AG04449 (cell line): ENCODE measurements at regions not wholly inside any gene's neighbourhood (a gene's known extent, or its start where the extent isn't known, plus 50 kb on each side); places are given as distances from the start of the nearest gene placed in this dataset.

Experiments used
- CTCF ChIA-PET: fragments of 350-600 bp; formaldehyde crosslinking; extraction: SDS; loops from one replicate; lab custom pipeline; 2021; ENCODE audit warnings: antibody characterized with exemption; lab: Yijun Ruan, JAX
- POLR2A ChIA-PET: fragments of 400-600, 350-600 bp; formaldehyde crosslinking; extraction: SDS; loops from one replicate; lab custom pipeline; 2020; ENCODE audit warnings: antibody characterized with exemption, inconsistent platforms; lab: Yijun Ruan, JAX
- DNase-seq: peaks from one replicate; pipeline ENCODE4 v3.0.0-alpha.2; 2010; ENCODE audit warnings: low read depth, low spot score
- H3K4me3 ChIP-seq: 2 replicates; pipeline ENCODE4 v1.5.1; 2011; ENCODE audit warnings: low read depth, mild to moderate bottlenecking, control low read depth, low read length
- TF ChIP-seq, protein P1 (sequence below): IDR thresholded peaks from one replicate; pipeline ENCODE4 v1.5.1; 2011; ENCODE audit warnings: mild to moderate bottlenecking, moderate library complexity, low read length, control low read depth, inconsistent platforms; ENCODE audit not compliant: insufficient read depth; ENCODE audit errors: missing control alignments

DNA sequence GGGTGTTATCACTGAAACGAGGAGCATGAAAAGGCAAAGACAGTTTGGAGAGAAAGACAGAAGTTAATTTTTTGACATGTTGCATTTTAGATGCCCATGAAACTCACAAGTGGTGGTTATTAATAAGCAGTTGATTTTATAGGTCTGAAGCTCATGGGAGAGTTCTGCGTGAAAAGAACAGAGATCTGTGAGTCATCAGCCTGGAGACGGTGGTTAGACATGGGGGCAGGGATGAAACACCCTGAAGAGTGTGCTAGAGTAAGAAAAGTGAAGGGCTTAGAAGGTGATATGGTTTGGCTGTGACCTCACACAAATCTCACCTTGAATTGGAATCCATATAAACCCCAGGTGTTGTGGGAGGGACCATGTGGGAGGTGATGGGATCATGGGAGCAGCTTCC, 289.1 kb upstream of the ISX start:
- ChIA-PET POLR2A (no interaction called here), CTCF (no interaction called here)
- no peak for DNase-seq
- TF ChIP-seq, protein P1, sequence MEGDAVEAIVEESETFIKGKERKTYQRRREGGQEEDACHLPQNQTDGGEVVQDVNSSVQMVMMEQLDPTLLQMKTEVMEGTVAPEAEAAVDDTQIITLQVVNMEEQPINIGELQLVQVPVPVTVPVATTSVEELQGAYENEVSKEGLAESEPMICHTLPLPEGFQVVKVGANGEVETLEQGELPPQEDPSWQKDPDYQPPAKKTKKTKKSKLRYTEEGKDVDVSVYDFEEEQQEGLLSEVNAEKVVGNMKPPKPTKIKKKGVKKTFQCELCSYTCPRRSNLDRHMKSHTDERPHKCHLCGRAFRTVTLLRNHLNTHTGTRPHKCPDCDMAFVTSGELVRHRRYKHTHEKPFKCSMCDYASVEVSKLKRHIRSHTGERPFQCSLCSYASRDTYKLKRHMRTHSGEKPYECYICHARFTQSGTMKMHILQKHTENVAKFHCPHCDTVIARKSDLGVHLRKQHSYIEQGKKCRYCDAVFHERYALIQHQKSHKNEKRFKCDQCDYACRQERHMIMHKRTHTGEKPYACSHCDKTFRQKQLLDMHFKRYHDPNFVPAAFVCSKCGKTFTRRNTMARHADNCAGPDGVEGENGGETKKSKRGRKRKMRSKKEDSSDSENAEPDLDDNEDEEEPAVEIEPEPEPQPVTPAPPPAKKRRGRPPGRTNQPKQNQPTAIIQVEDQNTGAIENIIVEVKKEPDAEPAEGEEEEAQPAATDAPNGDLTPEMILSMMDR = no peak
- no peak overlapping the region for H3K4me3 ChIP-seq

DNA sequence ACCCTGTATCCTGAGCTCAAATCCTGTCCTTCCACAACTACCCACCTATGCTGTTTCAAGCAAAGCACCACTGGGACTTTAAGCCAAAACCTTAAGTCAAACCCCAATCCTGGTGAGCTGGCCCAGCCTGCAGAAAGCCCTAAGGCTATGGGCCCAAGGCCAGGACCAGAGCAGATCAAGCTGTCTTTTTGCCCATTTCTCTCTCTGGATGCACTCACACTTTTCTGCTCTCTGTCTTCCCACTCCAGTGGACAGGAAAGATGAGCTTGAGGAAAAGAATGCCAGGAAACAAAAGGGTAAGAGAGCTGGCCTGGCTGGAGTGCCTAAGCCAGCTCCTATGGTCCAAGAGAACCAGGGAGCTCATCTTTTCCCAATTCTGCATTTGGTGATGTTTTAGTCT, 284.3 kb upstream of the ISX start:
- CTCF ChIA-PET = interaction anchor here (0.9 to 1.0 kb wide), 2 partner anchors 66 to 243 kb away, joined by 3 read pairs; no protein-coding TSS in a partner anchor
- no peak for DNase-seq
- TF ChIP-seq, protein P1 = no peak
- POLR2A ChIA-PET = interaction anchor here (1.1 kb wide), 1 partner anchor 239 kb away, joined by 3 read pairs; no protein-coding TSS in a partner anchor
- no peak overlapping the region for H3K4me3 ChIP-seq

DNA sequence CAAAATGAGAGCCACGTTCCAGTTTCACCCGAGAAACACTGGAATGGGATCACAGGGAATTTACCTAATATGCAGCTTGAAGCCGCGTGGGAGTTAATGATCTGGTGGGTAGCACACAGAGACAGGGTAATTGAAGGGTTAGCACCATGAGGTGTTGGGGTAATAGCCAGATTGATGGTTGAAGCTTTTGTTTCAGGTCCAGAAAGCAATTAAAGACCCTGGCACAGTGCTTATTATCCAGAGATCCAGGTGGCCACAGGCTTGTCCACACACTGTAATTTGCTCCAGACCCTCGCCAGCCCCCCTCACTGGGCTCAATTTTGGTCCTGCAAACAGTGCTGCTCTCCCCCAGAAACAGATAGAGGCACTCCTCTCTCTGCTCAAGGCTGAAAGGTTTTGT, 282.5 kb upstream of the ISX start:
- POLR2A ChIA-PET = no interaction called here
- TF ChIP-seq, protein P1 = no peak
- CTCF ChIA-PET = no interaction called here
- DNase-seq = no peak
- H3K4me3 ChIP-seq = no peak overlapping the region

DNA sequence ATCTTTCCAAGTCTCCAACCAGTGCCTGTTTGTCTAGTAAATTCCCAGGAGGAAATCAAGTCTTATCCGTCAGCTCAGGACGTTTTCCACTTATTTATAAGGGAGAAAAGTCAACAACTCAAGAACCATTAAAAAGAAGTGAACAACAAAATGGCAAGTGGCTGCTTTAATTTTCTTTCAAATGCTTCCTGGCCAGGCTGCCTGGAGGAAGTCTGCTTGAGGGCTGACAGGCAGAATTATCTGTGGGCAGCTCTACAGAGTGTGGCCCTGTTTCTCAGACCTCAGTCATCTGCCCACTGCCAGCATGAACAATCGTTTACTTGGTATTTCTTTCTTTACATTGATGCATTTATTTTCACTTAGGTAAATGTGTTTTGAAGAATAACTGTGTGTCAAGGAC, 281.9 kb upstream of the ISX start:
- TF ChIP-seq, protein P1 = no peak
- DNase-seq = no peak
- POLR2A ChIA-PET = no interaction called here
- no peak overlapping the region for H3K4me3 ChIP-seq
- CTCF ChIA-PET = no interaction called here

DNA sequence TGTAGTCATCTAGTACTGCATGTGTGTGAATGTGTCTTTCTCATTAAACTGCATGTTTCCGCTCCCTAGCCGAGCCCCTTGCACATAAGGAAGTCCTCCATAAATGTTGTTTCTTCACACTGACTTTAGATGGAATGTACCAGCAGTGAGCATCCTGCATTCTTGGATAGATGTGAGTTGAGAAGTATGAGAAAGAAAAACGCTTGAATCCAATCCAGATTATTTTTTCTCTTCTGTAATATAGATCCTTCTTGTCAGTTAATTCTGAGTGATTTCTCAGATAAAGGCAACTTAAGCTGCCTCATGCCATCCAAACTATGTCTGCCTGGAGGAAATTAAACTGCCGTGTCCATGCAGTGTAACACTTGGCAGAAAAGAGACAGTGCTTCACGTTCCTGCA, 268.1 kb upstream of the ISX start:
- POLR2A ChIA-PET = no interaction called here

DNA sequence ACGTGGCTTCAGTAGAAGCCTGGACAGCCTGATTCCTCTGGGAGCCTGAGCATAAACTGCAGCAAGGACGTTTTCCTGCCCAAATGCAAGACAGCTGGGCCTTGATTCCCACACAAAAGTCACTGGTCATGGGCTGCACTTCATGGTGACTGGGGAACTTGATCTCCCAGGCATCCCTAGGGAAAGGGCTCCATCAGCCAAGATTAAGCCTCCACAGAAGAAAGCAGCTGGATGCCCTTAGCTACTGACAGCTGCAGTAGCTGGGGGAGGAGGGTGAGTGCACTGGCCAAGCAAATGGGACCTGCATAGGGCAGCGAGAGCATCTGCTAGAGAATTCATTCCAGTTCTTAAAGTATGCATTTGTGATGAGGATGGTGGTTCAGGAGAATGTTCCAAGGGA, 267.4 kb upstream of the ISX start:
- no peak overlapping the region for H3K4me3 ChIP-seq
- ChIA-PET CTCF (interaction anchor here (2.2 kb wide), 1 partner anchor 223 kb away, joined by 5 read pairs; no protein-coding TSS in a partner anchor), POLR2A (no interaction called here)
- DNase-seq = no peak
- TF ChIP-seq, protein P1 = no peak

More for the DNA sequence above, 268.1 kb upstream of the ISX start:
- no peak for DNase-seq
- no peak overlapping the region for H3K4me3 ChIP-seq
- CTCF ChIA-PET = no interaction called here
- TF ChIP-seq, protein P1 = no peak
